HCT116 (cell line): ENCODE measurements at regions not wholly inside any gene's neighbourhood (a gene's known extent, or its start where the extent isn't known, plus 50 kb on each side); places are given as distances from the start of the nearest gene placed in this dataset.
A peak's percentile ranks its signal among the peaks of the same experiment; 100 is the strongest.

Experiments used
- ATAC-seq: fragments of 200-7000 bp; cut with Tn5 transposase; 2 replicates; pipeline ENCODE4 v1.9.1; 2020; ENCODE audit warnings: mild to moderate bottlenecking, moderate library complexity
- BruUV-seq: library from RNA; stranded (reverse); fragments of 400-500 nt; replicated peaks from 2 replicates; lab custom pipeline; 2021; lab: Mats Ljungman, UMichigan
- CTCF ChIA-PET: fragments of 300-600 bp; sonication (Branson Sonifier 250); formaldehyde crosslinking; loops from one replicate; lab custom pipeline; 2021; ENCODE audit warnings: antibody characterized with exemption; lab: Charles Lee
- POLR2A ChIA-PET: fragments of 300-600, 350-600 bp; sonication (Branson Sonifier 250); formaldehyde crosslinking; loops from one replicate; lab custom pipeline; 2021; ENCODE audit warnings: antibody characterized with exemption; lab: Charles Lee
- RAD21 ChIA-PET, 2 experiments: fragments of 300-600 bp; sonication (Branson Sonifier 250); formaldehyde crosslinking; loops; one replicate each; lab custom pipeline; 2023; ENCODE audit warnings: low total read pairs in 2 of 2; ENCODE audit not compliant: uncharacterized antibody in 2 of 2, unreplicated experiment in 2 of 2, low non-redundant PET in 1 of 2; lab: Charles Lee
- DNase-seq: peaks from one replicate; pipeline ENCODE4 v3.0.0-alpha.2; 2010; ENCODE audit warnings: low read depth, low spot score
- H2AFZ ChIP-seq: fragments of 200-600 bp; shearing (Covaris generic), sonication (generic); 2 replicates; pipeline ENCODE4 v1.6.1; 2017; ENCODE audit warnings: low read depth, mixed run types, mixed read lengths, antibody characterized with exemption, low read length; ENCODE audit not compliant: poor library complexity, severe bottlenecking
- H3K27ac ChIP-seq: 2 replicates; pipeline ENCODE4 v1.5.1; 2012; ENCODE audit warnings: low read depth, low read length
- H3K27me3 ChIP-seq: fragments of 200-600 bp; sonication (generic); 2 replicates; pipeline ENCODE4 v1.6.1; 2016; ENCODE audit warnings: mixed run types, low read length, mixed read lengths; ENCODE audit not compliant: insufficient read depth
- H3K36me3 ChIP-seq, 2 experiments: fragments of 200-500 bp in 1 of 2; fragments of 200-600 bp in 1 of 2; sonication (Bioruptor generic) in 1 of 2; sonication (generic) in 1 of 2; 2 replicates each; pipeline versions ENCODE4 v1.5.1 to v1.6.1; 2014 to 2016; ENCODE audit warnings: low read length in 2 of 2, inconsistent platforms in 1 of 2, mixed read lengths in 1 of 2, mixed run types in 1 of 2; ENCODE audit not compliant: insufficient read depth in 2 of 2, control insufficient read depth in 1 of 2
- H3K4me1 ChIP-seq, 2 experiments: fragments of 200-600 bp in 1 of 2; sonication (generic) in 1 of 2; 2 replicates each; pipeline versions ENCODE4 v1.5.1 to v1.6.1; 2012 to 2017; ENCODE audit warnings: low read length in 2 of 2, inconsistent platforms in 1 of 2, mild to moderate bottlenecking in 1 of 2, mixed read lengths in 1 of 2, mixed run types in 1 of 2, moderate library complexity in 1 of 2; ENCODE audit not compliant: insufficient read depth in 2 of 2, control insufficient read depth in 1 of 2
- H3K4me2 ChIP-seq: fragments of 200-600 bp; sonication (generic); 2 replicates; pipeline ENCODE4 v1.6.1; 2017; ENCODE audit warnings: mixed run types, low read length, mixed read lengths
- H3K4me3 ChIP-seq, 2 experiments: fragments of 200-600 bp in 1 of 2; sonication (generic) in 1 of 2; replicated peaks in 1 of 2; 2 replicates each; pipeline ENCODE4 v1.5.1; 2011 to 2016; ENCODE audit warnings: low read length in 2 of 2, control low read depth in 1 of 2, low read depth in 1 of 2, mild to moderate bottlenecking in 1 of 2, mixed read lengths in 1 of 2, mixed run types in 1 of 2
- H3K79me2 ChIP-seq: fragments of 200-600 bp; sonication (generic); 2 replicates; pipeline ENCODE4 v1.6.1; 2017; ENCODE audit warnings: mild to moderate bottlenecking, mixed run types, low read length, moderate library complexity, mixed read lengths; ENCODE audit not compliant: insufficient read depth
- H3K9ac ChIP-seq: fragments of 200-600 bp; sonication (generic); 2 replicates; pipeline ENCODE4 v1.6.1; 2016; ENCODE audit warnings: low read length, mixed read lengths
- H3K9me2 ChIP-seq: fragments of 200-600 bp; sonication (generic), shearing (Covaris generic); 2 replicates; pipeline ENCODE4 v1.6.1; 2017; ENCODE audit warnings: mixed run types, mild to moderate bottlenecking, moderate library complexity; ENCODE audit not compliant: insufficient read depth
- H3K9me3 ChIP-seq, 2 experiments: fragments of 200-500 bp in 1 of 2; fragments of 200-600 bp in 1 of 2; sonication (Bioruptor generic) in 1 of 2; sonication (generic) in 1 of 2; 2 replicates each; pipeline ENCODE4 v1.6.1; 2014 to 2017; ENCODE audit warnings: low read length in 2 of 2, mixed read lengths in 2 of 2, inconsistent platforms in 1 of 2, low read depth in 1 of 2, mild to moderate bottlenecking in 1 of 2, mixed run types in 1 of 2, moderate library complexity in 1 of 2; ENCODE audit not compliant: control insufficient read depth in 1 of 2, insufficient read depth in 1 of 2
- H4K20me1 ChIP-seq: fragments of 200-600 bp; sonication (generic), shearing (Covaris generic); 2 replicates; pipeline ENCODE4 v1.6.1; 2017; ENCODE audit warnings: mixed run types, mild to moderate bottlenecking, moderate library complexity; ENCODE audit not compliant: insufficient read depth
- CBX3 ChIP-seq: IDR thresholded peaks from 2 replicates; pipeline ENCODE4 v1.6.1; 2012; ENCODE audit warnings: low read depth
- CEBPB ChIP-seq: IDR thresholded peaks from 2 replicates; pipeline ENCODE4 v1.6.1; 2012; ENCODE audit warnings: low read depth
- EGR1 ChIP-seq: IDR thresholded peaks from 2 replicates; pipeline ENCODE4 v1.6.1; 2012; ENCODE audit warnings: low read depth
- EZH2 ChIP-seq: fragments of 200-600 bp; sonication (generic); IDR thresholded peaks from 2 replicates; pipeline ENCODE4 v1.6.1; 2017; ENCODE audit warnings: antibody characterized with exemption, mixed run types
- EZH2phosphoT487 ChIP-seq: fragments of 200-600 bp; IDR thresholded peaks from 2 replicates; pipeline ENCODE4 v1.6.1; 2018; ENCODE audit warnings: antibody characterized with exemption, borderline replicate concordance
- RAD21 ChIP-seq: IDR thresholded peaks from 2 replicates; pipeline ENCODE4 v1.6.1; 2012; ENCODE audit warnings: low read depth, mild to moderate bottlenecking
- SIN3A ChIP-seq: IDR thresholded peaks from 2 replicates; pipeline ENCODE4 v1.6.1; 2012; ENCODE audit warnings: low read depth
- SP1 ChIP-seq: IDR thresholded peaks from 2 replicates; pipeline ENCODE4 v1.6.1; 2012; ENCODE audit warnings: low read depth
- SRF ChIP-seq: IDR thresholded peaks from 2 replicates; pipeline ENCODE4 v1.6.1; 2012; ENCODE audit warnings: low read depth
- TCF7L2 ChIP-seq: IDR thresholded peaks from 2 replicates; pipeline ENCODE4 v1.7.0; 2011; ENCODE audit warnings: borderline replicate concordance, inconsistent platforms; ENCODE audit not compliant: insufficient read depth, insufficient read length; ENCODE audit errors: extremely low read depth
- YY1 ChIP-seq: IDR thresholded peaks from 2 replicates; pipeline ENCODE4 v1.6.1; 2011; ENCODE audit warnings: low read length, low read depth, moderate library complexity, mild to moderate bottlenecking; ENCODE audit not compliant: insufficient replicate concordance; ENCODE audit errors: extremely low read depth
- ZBTB33 ChIP-seq: IDR thresholded peaks from 2 replicates; pipeline ENCODE4 v1.6.1; 2011; ENCODE audit warnings: mild to moderate bottlenecking, low read length, moderate library complexity; ENCODE audit not compliant: insufficient replicate concordance; ENCODE audit errors: extremely low read depth
- intact Hi-C: fragments of 100-400 bp; cut with micrococcal nuclease; formaldehyde crosslinking; loops from 2 replicates; pipeline ENCODE4 v1.10.0; 2022
- TF ChIP-seq, protein P1 (sequence below): IDR thresholded peaks from 2 replicates; pipeline ENCODE4 v1.6.1; 2012; ENCODE audit warnings: low read depth
- TF ChIP-seq, protein P2 (sequence below), 3 experiments: fragments of 200-600 bp in 1 of 3; sonication (generic) in 1 of 3; IDR thresholded peaks in 2 of 3; conservative IDR thresholded peaks in 1 of 3; 2 replicates each; pipeline ENCODE4 v1.5.1; 2012 to 2017; ENCODE audit warnings: low read depth in 2 of 3, low read length in 2 of 3, antibody characterized with exemption in 1 of 3, borderline replicate concordance in 1 of 3, control low read depth in 1 of 3, mild to moderate bottlenecking in 1 of 3, mixed read lengths in 1 of 3, mixed run types in 1 of 3, moderate library complexity in 1 of 3; ENCODE audit not compliant: insufficient read depth in 1 of 3
- TF ChIP-seq, protein P3 (sequence below): IDR thresholded peaks from 2 replicates; pipeline ENCODE4 v1.6.1; 2012

DNA sequence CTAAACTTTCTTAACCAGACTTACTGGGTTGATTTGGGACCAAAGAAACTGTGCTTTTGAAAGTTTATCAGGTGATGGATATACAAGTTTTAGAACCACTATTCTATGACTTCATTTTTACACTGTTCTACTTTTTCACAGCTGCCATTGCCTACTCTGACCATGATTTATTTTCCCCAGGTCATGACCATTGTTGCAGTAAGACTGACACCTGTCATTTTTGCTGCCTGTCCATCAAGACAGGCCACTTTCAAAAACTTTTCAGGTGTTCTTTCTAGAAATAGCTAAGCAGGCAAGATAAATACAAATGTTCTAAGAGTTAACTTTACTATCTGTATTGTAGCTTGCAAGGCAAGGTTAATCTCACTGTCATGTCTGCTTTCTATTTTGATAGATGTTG, 147.9 kb upstream of the SEMA3C start (continued):
- TF ChIP-seq, protein P1, sequence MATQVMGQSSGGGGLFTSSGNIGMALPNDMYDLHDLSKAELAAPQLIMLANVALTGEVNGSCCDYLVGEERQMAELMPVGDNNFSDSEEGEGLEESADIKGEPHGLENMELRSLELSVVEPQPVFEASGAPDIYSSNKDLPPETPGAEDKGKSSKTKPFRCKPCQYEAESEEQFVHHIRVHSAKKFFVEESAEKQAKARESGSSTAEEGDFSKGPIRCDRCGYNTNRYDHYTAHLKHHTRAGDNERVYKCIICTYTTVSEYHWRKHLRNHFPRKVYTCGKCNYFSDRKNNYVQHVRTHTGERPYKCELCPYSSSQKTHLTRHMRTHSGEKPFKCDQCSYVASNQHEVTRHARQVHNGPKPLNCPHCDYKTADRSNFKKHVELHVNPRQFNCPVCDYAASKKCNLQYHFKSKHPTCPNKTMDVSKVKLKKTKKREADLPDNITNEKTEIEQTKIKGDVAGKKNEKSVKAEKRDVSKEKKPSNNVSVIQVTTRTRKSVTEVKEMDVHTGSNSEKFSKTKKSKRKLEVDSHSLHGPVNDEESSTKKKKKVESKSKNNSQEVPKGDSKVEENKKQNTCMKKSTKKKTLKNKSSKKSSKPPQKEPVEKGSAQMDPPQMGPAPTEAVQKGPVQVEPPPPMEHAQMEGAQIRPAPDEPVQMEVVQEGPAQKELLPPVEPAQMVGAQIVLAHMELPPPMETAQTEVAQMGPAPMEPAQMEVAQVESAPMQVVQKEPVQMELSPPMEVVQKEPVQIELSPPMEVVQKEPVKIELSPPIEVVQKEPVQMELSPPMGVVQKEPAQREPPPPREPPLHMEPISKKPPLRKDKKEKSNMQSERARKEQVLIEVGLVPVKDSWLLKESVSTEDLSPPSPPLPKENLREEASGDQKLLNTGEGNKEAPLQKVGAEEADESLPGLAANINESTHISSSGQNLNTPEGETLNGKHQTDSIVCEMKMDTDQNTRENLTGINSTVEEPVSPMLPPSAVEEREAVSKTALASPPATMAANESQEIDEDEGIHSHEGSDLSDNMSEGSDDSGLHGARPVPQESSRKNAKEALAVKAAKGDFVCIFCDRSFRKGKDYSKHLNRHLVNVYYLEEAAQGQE: no peak
- no peak for TF ChIP-seq EGR1
- no peak for TF ChIP-seq RAD21
- TF ChIP-seq, protein P2, sequence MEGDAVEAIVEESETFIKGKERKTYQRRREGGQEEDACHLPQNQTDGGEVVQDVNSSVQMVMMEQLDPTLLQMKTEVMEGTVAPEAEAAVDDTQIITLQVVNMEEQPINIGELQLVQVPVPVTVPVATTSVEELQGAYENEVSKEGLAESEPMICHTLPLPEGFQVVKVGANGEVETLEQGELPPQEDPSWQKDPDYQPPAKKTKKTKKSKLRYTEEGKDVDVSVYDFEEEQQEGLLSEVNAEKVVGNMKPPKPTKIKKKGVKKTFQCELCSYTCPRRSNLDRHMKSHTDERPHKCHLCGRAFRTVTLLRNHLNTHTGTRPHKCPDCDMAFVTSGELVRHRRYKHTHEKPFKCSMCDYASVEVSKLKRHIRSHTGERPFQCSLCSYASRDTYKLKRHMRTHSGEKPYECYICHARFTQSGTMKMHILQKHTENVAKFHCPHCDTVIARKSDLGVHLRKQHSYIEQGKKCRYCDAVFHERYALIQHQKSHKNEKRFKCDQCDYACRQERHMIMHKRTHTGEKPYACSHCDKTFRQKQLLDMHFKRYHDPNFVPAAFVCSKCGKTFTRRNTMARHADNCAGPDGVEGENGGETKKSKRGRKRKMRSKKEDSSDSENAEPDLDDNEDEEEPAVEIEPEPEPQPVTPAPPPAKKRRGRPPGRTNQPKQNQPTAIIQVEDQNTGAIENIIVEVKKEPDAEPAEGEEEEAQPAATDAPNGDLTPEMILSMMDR (IDR thresholded peaks at IDR 0.05 in 2 of 3, conservative IDR thresholded peaks at IDR 0.05 in 1 of 3; ENCODE audit: borderline replicate concordance in 1 of 3, insufficient read depth in 1 of 3, low read depth in 2 of 3, low read length in 2 of 3): no peak
- no peak for TF ChIP-seq CBX3
- no peak for TF ChIP-seq EZH2phosphoT487
- TF ChIP-seq, protein P3, sequence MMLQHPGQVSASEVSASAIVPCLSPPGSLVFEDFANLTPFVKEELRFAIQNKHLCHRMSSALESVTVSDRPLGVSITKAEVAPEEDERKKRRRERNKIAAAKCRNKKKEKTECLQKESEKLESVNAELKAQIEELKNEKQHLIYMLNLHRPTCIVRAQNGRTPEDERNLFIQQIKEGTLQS: no peak
- TF ChIP-seq EZH2: no peak

GRCh38 chr7:81064426-81064825, 145.6 kb upstream of the SEMA3C start:
- intact Hi-C loops: no loop called here
- Histone ChIP-seq H3K9ac (no peak overlapping the region), H3K4me2 (no peak overlapping the region), H3K9me2 (no peaks in the 10 kb centered on the region), H3K4me1 (peaks cover 0 to 5% of the 10 kb centered on the region in 2 experiments; a peak in 1 of 4 replicates), H3K27me3 (no peaks in the 10 kb centered on the region), H4K20me1 (no peaks in the 10 kb centered on the region), H3K79me2 (no peaks in the 10 kb centered on the region), H3K27ac (no peak overlapping the region), H3K4me3 (no peak overlapping the region), H3K9me3 (no peaks in the 10 kb centered on the region), H2AFZ (peak overlapping the region; percentile 34), H3K36me3 (no peaks in the 10 kb centered on the region)
- ChIA-PET CTCF (no interaction called here), POLR2A (no interaction called here), RAD21 (no interaction called here)
- BruUV-seq: no TSS peak
- ATAC-seq (no peak), DNase-seq (no peak)
- TF ChIP-seq, protein P2 (IDR thresholded peaks at IDR 0.05 in 2 of 3, conservative IDR thresholded peaks at IDR 0.05 in 1 of 3; ENCODE audit: borderline replicate concordance in 1 of 3, insufficient read depth in 1 of 3, low read depth in 2 of 3, low read length in 2 of 3): no peak
- TF ChIP-seq CEBPB (no peak), ZBTB33 (no peak), SIN3A (no peak), TCF7L2 (no peak), SP1 (no peak), CBX3 (no peak), YY1 (no peak), SRF (no peak)
